GM18861 (cell line): ENCODE measurements at regions not wholly inside any gene's neighbourhood (a gene's known extent, or its start where the extent isn't known, plus 50 kb on each side); places are given as distances from the start of the nearest gene placed in this dataset.
A peak's percentile ranks its signal among the peaks of the same experiment; 100 is the strongest.

ENCODE experiments used
- ATAC-seq: cut with Tn5 transposase; IDR thresholded peaks from one replicate; pipeline ENCODE4 v1.9.1; 2021; ENCODE audit not compliant: unreplicated experiment

DNA sequence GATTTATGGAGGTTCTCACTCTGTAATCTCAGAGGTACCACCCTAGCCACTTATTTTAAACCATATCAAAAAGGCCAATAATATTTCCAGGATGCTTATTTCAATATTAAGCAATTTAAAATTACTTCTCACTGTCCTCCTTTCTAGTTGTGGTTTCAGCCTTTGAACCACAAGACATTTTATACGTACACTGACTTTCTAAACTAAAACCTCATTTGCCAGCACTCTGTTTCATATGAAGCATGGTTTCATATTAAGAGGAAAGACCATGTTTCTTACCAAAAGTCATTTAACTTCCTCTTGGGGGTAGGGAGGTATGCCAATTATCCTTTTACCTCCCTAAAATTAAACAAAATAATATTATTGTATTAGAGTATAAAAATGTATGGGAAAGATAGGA is 399.8 kb downstream of the CDH7 start:
- ATAC-seq: no peak

DNA sequence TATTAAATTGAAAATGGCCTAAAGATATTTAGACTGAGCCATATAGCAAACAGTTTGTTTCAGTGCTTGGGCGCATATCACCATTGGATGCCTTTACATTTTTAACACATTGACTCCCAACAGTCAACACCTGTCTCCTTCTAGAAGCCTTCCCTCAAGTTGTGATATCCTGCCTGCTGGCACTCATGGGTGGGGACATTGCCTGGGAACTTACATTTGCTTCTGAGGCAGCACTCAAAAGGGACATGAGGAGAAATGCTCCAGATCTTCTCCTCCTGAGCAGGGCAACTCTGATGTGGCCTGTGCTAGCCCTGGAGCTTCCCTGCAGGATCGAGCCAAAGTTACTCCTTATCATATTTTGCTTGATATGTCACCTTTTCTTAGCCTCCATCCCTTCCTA is 392.2 kb downstream of the CDH7 start:
- ATAC-seq: no peak

DNA sequence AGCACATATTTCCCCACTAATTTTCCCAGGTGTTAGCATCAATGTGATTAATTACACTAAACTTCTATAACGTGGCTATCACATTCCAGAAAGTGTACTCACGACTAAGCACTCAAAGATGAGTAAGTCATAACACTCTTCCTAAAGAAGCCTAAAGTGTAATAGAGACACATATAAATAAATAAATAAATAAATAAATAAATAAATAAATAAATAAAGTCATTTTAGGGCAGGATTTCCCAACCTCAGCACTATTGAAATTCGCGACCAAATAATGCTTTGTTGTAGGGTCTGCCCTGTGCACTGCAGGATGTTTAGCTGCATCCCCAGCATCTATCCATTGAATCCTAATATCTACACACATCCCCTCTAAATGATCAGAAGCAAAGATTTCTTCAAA is 390.9 kb downstream of the CDH7 start:
- no peak for ATAC-seq

DNA sequence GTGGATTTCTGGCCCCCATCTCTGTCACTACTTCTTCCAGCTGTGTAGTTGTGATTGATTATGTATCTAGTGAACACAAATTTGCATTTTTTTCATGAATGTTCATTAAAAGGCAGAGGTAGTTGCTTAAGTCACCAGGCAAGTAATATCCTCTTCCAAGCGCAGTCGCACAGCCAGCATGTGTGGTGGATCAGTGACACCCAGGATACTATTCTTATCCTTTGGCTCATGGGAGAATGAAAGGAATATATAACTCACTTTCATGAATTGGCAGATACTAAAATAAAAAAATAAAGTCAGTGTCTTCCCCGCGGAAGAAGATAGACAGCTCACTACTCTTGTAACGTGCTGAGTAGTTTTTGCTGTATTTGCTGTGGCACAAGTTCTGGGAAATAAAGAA is 387.8 kb downstream of the CDH7 start:
- no peak for ATAC-seq

DNA sequence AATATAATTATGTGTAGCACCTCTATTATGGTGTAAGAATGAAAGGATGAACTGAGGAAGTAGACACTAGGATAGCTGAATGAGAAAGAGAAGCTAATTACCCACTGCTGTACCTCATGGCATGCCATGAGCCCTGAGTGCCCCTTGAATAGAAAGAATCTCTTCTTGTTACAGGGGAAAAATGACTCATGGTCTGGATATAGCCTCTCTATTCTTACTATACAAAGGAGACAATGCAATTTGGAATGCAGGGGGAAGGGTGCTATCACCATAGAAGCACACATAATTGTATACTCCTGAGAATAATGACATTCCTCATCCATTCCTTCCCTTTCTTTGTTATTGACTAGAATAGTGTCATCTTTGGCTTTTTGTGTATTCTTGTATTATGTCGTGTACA is 385.2 kb downstream of the CDH7 start:
- no peak for ATAC-seq

DNA sequence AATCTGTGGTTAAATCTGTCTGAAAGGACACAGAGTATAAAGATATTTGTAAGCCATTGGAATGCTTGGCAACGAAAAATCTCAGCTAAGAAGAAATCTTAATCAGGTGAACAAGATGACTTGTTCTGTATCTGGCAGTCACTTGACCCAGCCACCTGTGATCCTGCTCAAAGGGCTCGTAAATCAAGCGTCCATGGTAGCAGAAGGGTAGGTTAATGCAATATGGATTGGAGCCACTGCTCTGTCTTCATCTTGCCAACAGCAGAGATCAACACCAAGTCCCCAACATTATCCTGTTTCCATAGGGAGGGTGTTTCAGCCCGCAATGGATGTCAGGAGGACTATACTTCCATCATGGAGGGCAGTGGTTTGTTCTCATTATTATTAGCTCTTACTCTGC is 378.4 kb downstream of the CDH7 start:
- ATAC-seq: no peak

DNA sequence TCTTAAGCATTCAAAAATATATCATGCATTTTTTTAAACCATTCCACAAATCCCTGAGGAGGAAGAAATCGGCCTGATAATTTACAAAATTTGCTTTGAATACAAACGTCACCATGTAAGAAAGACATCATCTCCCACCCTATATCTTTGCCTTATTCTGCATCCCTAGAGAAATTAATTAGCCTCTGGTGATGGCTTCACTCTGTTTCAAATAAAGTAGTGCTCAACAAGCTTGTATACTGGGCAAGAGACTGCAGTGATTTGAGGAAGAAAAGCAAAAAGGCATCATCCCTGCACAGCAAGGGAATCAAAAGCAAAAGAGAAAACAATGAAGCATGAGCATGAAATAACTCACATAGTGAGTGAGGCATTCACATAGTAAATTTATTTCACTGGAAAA is 375.5 kb downstream of the CDH7 start:
- no peak for ATAC-seq

DNA sequence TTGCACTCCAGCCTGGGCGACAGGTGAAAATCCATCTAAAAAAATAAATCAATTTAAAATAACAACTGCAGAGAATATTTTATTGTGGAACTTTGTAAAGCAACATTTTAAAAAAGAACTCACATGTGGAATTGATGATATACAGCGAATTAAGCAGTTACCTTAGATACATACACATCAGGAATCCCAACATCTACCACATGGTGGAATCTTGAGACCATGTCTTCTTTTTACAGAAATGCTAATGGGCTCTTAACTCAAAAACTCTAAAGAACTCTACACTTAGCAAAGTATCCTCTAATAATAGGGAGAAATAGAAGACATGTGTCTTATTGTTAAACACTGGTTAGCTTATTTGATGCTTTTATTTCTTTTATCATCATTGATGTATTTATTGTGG is 373.6 kb downstream of the CDH7 start:
- ATAC-seq: no peak

DNA sequence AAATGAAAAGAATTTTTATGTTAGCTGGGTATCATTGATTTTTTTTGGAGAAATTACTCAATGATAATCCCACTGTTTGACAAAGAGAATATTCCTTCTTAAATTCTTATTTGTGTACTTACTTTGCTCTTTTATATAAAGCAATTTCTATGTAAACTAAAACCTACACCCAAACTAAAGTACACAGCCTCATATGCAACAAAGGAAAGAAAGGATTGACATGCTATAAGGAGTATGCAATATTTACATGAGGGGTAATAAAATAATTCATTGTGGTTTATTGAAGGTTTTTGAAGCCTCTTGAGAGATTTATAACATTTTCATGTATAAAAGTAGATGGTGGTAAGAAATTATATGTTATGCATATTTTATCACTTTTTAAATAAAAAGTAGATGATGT is 368.5 kb downstream of the CDH7 start:
- ATAC-seq: no peak

DNA sequence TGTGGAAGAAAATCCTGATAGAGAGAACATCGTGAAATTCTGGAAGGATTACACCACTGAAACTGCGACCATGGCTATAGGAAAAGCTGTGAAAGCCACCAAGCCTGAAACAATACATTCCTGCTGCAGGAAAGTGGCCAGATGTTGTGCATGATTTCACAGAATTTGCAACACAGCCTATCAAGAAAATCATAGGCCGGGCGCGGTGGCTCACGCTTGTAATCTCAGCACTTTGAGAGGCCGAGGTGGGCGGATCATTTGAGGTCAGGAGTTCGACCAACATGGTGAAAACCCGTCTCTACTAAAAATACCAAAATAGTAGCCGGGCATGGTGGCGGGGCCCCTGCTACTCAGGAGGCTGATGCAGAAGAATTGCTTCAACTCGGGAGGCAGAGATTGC is 360.2 kb downstream of the CDH7 start:
- no peak for ATAC-seq

DNA sequence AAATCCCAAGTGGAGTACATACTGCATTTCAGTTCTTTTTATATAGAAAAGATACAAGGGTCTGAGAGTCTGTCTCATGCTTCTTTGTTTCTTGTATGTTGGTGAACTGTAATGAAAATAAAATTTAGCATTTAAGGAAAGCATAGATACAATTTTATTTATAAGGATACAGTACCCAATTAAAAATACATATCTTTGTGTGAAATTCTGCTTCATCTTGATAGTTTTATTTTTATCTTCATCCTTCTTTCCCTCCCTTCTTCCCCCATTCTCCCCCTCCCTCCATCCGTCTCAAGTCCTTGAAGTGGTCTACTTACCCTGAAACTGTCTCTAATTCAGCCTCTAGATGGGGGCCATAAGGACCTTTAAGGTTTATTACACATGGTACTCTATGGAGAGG is 359.8 kb downstream of the CDH7 start:
- no peak for ATAC-seq

DNA sequence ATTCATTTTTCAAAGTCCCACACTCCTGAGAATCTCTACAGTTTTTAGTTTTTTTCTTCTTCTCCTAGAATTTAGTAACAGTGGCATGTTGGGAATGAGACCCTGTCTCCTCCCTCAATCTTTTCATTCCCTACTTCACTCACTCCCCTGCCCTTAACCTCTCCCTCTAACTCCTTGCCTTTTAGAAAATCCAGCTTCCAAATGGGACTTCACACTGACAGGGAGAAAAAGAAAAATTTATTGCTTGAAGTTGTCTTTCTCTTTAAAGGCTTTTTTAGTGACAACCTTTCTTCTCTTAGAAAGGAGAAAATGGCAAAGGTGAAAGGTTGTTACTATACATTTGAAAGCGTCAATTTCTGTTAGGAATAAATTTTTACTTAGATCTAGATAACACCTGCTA is 359.2 kb downstream of the CDH7 start:
- ATAC-seq: no peak

DNA sequence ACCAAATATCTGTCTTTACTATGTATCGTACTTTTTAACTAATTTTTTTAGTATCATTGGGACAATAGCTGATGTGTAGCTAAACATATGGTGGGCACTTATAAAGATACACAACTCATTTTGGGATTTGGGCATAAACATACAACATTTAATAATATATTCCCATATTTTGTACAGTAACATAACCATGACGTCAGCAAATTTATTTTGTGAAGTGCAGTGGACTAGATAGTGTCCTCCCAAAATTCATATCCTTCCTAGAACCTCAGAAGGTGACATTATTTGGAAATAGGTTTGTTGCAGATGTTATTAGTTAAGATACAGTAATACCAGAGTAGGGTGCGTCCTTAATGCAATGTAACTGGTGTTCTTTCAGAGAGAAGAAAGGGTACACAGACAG is 356.7 kb downstream of the CDH7 start:
- no peak for ATAC-seq

DNA sequence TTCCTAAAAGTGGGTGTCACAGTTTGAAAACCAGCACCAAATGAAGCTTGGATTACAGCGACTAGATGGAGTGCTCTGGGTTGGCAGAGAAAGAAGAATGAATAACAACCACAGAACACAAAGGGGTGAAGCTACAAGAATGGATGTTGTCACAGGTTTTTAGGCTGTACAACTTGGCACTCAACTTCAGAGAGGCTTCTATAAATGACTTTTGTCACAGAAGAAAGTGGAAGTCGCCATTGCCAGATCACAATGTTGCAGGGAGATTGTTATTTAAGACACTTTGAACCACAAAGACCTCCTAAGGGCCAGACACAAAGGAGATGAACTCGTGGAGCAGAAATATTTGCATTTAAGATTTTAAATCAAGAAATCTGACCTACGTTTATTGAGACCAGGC is 354.2 kb downstream of the CDH7 start:
- ATAC-seq: no peak

DNA sequence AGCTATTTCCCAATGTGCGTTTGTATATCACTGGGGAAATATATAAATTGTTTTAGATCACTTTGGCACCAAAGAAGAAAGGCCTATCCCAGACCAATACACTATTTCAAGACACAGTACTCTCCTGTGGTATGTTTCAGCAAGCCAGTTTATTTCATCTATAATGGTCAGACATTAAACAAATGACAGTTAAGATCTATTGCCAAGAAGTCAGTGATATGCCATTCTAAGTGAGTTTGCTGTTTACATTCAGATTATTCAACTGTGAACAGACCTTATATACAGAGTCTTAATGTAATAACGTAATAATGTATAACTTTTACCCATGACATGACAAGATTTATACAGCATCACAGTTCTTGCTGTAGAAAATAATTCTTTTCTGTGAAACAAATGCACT is 352.7 kb downstream of the CDH7 start:
- no peak for ATAC-seq

DNA sequence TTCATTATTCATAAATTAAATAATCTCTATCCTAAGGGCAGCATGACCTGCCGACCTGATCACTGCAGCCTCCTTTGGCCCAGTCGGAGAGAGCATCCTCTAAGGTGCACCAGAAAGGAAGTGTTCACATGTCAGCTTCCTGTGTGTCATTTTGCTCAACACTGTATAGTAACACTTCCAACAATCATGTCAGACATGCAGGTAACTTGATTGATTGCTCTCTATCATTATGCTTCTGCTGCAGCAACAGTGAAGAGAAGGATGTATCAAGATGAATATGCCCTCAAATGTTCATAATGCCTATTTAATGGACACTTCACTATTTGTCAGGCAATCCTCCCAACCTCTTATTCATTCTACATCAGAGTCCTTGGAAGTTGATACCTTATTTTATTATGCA is 332.3 kb downstream of the CDH7 start:
- no peak for ATAC-seq

DNA sequence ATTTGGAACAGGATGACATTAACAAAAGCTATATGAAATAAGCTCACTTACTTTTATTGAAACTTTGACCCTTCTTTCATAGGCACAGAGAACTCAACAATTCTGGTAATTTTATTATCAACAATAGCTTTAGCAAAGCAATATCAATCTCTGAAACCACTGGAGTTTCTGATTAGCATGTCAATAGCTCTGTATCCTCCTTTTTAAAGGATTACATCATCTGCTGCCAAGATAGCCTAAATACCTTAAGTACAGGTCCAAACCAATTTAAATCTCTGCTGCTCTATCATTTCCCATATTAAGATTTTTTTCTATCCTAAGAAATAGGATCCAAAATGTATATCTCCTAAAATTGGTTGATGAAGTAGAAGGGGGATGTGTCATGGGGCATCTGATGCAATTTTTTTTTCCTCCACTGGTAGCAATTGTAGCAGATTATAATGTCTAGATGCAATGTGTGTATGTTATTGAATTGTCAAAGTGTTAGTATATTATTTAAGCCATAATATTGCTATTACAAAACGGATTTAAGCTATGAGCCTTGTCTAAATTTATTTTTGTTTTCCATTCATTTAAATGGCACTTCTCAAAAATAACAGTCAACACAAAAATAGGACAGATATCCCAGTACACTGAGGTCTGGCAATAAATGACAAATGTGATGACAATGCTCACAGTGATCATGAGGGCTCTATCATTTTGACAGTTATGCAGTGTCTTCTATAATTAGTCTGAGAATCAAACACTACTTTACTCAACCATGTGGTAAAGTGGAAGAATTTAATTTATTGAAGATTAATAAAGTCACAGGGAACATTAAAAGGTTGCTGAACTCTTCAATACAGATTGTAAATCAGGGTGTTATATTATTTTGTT is 328.4 kb downstream of the CDH7 start:
- ATAC-seq: no peak

DNA sequence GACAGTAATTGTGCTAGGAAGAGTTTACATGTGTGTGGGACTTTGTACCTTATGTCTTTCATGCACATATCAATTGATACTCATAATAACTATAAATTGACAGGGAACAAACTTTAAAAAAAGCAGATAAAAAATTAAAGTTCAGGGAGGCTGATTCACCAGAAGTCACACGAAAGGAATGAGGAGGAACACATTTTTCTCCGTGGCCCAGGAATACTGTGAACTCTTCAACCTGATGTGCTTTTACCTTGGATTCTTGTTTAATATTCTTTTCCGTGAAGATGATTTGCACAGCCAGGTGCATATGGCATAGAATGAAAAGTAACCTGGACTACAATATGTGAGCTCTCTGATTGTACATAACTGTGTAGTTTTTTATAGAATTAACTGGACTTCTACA is 326.3 kb downstream of the CDH7 start:
- no peak for ATAC-seq

DNA sequence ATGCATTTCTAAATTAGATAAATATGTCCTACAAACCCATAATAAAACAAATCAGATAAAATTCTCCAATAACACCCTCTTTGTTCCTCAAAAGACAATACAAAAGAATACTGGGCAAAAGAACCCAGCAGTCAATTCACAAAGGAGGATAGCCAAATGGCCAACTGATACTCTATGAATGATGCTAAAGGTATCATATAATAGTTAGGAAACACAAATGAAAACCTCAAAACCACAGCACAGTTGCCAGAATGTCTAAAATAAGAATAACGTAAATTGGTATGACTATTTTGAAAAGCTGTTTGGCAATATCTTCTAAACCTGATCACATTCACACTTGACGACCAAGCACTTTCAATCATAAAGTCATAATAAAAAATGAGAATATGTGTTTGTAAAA is 315.4 kb downstream of the CDH7 start:
- ATAC-seq: no peak

DNA sequence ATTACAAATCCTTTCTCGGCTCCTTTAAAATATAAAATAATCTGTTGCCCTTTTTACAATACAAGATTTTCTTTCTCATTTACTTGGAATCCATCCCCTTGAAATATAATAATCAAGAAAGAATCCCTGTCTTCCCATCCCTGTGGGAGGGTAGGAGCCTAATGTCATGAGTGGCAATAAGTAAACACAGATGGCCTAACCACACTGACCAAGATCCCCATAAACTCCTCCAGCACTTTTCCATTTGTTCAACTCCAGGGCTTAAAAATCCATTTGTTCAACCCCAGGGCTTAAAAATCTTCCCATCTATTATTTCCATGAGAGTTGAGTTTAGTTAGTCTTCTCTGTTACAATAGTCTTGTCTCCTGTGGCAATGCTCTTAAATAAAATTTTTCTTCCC is 297.6 kb downstream of the CDH7 start:
- no peak for ATAC-seq

DNA sequence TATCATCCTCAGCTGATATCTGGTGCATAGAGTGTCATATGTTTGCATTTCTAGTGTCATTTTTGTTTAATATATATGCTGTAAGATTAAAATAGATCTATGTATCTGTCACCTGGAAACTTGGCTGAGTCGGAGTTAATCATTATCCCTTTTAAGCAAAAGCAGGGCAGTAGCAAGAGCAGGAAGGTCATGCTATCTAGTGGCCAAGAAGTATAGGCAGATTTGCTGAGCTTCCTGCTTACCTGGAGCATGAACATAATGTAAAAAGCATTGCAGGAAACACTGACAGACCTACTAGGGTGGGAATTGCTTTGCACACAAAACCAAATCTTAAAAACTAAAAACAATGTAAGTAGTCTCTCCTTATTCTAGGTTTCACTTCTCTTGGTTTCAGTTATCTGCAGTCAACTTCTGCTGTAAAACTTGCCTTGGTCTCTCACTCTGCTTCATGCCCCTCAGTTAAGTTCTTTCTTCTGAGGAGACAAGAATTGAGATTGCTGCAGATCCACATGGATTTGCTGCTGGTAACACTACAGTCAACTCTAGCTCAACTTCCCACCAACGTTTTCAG is 295.3 kb downstream of the CDH7 start:
- peak; percentile 49 for ATAC-seq

DNA sequence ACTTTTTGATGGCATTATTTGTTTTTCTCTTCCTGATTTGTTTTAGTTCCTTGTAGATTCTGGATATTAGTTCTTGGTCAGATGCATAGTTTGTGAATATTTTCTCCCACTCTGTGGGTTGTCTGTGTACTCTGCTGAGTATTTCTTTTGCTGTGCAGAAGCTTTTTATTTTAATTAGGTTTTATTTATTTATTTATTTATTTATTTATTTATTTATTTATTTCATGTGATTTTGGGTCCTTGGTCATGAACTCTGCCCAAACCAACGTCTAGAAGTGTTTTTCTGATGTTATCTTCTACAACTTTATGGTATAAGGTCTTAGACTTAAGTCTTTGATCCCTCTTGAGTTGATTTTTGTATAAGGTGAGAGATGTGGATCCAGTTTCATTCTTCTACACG is 292.2 kb downstream of the CDH7 start:
- no peak for ATAC-seq

DNA sequence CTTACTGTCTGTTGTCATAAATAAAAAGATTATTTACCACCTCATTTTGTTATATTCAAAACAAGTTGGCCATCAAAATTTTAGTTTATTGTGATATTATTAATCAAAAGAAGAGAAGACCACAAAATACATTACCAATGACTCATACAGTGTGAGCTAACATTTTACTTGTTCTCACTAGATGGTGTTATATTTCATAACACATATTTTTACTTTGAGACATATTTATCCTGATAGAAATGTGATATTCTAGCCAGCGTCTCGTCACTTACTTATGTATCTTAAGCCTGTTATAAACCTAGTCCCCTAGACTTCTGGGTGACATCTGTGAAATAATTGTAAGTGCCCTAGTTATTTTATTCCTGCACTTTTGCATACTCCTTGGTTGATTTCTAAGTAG is 263.2 kb downstream of the CDH7 start:
- ATAC-seq: no peak
